ENCODE measurements at regions not wholly inside any gene's neighbourhood (a gene's known extent, or its start where the extent isn't known, plus 50 kb on each side); places are given as distances from the start of the nearest gene placed in this dataset.

DNA sequence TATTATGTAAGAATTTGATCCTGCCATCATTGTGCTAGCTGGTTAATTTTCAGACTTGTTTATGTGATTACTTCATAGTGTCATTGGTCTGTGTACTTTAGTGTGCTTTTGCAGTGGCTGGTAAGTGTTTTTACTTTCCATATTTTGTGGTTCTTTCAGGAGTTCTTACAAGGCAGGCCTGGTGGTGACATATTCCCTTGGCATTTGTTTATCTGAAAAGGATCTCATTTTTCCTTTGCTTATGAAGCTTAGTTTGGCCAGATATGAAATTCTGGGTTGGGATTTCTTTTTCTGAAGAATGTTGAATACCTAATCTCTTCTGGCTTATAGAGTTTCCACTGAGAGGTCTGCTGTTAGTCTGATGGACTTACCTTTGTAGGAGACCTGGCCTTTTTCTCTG, 72.8 kb upstream of the MC4R start:
- Histone ChIP-seq H3K4me1 (ENCODE audit: control insufficient read depth in 2 of 2, insufficient read depth in 2 of 2, low read length in 2 of 2) (no peaks in the 10 kb centered on the region), H3K27ac (ENCODE audit: low read depth in 1 of 2, low read length in 1 of 2) (no peak overlapping the region), H3K4me3 (ENCODE audit: low read length in 2 of 2) (no peak overlapping the region), H3K36me3 (ENCODE audit: control insufficient read depth in 2 of 2, insufficient read depth in 2 of 2, low read length in 1 of 2) (no peaks in the 10 kb centered on the region), H3K9me3 (ENCODE audit: control insufficient read depth in 2 of 2, insufficient read depth in 1 of 2, low read length in 1 of 2) (no peaks in the 10 kb centered on the region), H3K27me3 (ENCODE audit: control insufficient read depth in 2 of 2, insufficient read depth in 1 of 2, low read length in 1 of 2) (no peaks in the 10 kb centered on the region)
- no peak for DNase-seq (ENCODE audit: low read depth in 6 of 9, low spot score in 9 of 9)

DNA sequence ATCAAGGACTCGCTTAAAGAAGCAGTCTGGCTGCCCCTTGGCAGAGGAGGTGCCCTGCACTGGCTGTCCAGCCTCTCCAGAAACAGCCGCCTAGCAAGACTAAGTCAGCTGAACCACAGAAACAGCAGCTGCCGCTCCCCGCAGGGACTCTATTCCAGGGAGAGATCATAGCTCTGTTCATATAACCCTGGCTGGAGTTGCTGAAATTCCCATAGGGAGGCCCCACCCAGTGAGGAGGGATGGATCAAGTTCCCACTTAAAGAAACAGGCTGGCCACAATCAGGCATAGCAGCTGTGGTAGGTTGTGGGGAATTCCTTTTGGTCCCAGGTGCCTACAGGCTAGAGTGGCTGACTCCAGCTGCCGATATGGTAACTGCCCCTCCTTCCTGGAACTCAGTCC, 74.2 kb upstream of the MC4R start:
- Histone ChIP-seq H3K27ac (ENCODE audit: low read depth in 1 of 2, low read length in 1 of 2) (no peak overlapping the region), H3K4me1 (ENCODE audit: control insufficient read depth in 2 of 2, insufficient read depth in 2 of 2, low read length in 2 of 2) (no peaks in the 10 kb centered on the region), H3K27me3 (ENCODE audit: control insufficient read depth in 2 of 2, insufficient read depth in 1 of 2, low read length in 1 of 2) (no peaks in the 10 kb centered on the region), H3K4me3 (ENCODE audit: low read length in 2 of 2) (no peak overlapping the region), H3K36me3 (ENCODE audit: control insufficient read depth in 2 of 2, insufficient read depth in 2 of 2, low read length in 1 of 2) (no peaks in the 10 kb centered on the region), H3K9me3 (ENCODE audit: control insufficient read depth in 2 of 2, insufficient read depth in 1 of 2, low read length in 1 of 2) (no peaks in the 10 kb centered on the region)
- DNase-seq (ENCODE audit: low read depth in 6 of 9, low spot score in 9 of 9): no peak
- 92% methylated on average over 5 of the region's 5 CpGs for WGBS

DNA sequence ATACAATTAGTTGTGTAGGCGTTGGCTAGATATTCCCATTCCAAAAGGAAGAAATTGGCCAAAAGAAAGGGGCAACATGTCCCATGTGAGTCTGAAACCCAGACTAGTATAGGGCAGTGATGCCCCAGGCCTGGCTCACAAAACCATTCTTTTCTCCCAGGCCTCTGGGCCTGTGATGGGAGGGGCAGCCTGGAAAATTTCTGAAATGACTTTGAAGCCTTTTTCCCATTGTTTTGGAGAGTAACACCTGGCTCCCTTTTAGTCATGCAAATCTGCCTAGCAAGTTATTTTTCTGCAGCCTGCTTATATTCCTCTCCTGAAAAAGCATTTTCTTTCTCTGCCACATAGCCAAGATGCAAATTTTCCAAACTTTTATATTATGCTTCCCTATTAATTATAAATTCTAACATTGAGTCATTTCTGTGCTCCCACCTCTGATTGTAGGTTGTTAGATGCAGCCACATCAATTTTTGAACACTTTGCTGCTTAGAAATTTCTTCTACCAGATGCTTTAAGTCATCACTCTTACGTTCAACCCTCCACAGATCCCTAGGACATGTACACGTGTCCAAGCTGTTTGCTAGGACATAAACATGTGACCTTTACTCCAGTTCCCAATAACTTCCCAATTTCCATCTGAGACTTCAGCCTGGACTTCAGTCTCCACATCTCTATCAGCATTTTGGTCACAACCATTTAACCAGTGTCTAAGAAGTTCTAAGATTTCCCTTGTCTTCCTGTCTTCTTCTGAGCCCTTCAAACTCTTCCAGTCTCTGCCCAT, 76.1 kb upstream of the MC4R start:
- H3K27ac ChIP-seq (ENCODE audit: low read depth in 1 of 2, low read length in 1 of 2): no peak overlapping the region
- no peaks in the 10 kb centered on the region for H3K4me1 ChIP-seq (ENCODE audit: control insufficient read depth in 2 of 2, insufficient read depth in 2 of 2, low read length in 2 of 2)
- no peaks in the 10 kb centered on the region for H3K9me3 ChIP-seq (ENCODE audit: control insufficient read depth in 2 of 2, insufficient read depth in 1 of 2, low read length in 1 of 2)
- WGBS: 92% methylated on average over 3 of the region's 3 CpGs
- no peaks in the 10 kb centered on the region for H3K36me3 ChIP-seq (ENCODE audit: control insufficient read depth in 2 of 2, insufficient read depth in 2 of 2, low read length in 1 of 2)
- no peak overlapping the region for H3K4me3 ChIP-seq (ENCODE audit: low read length in 2 of 2)
- H3K27me3 ChIP-seq (ENCODE audit: control insufficient read depth in 2 of 2, insufficient read depth in 1 of 2, low read length in 1 of 2): no peaks in the 10 kb centered on the region
- DNase-seq (ENCODE audit: low read depth in 6 of 9, low spot score in 9 of 9): no peak

DNA sequence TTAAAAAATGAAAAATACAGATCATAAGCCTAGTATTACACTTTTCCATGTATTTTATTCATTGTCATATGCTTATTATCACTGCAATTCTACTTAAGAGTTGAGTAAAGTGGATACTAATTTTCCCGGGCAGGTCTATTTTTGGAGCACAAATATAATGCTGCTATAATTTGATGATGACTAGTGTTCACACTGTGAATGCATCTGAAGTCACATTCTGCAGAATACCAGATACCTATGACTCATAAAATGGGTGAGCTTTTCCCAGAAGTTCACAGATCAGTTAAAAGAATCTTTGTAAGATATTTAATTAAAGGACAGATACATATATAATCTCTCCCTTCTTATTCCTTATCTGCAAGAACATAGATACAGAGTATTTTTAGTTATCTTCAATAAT, 79.8 kb upstream of the MC4R start:
- Histone ChIP-seq H3K36me3 (ENCODE audit: control insufficient read depth in 2 of 2, insufficient read depth in 2 of 2, low read length in 1 of 2) (no peaks in the 10 kb centered on the region), H3K9me3 (ENCODE audit: control insufficient read depth in 2 of 2, insufficient read depth in 1 of 2, low read length in 1 of 2) (no peaks in the 10 kb centered on the region), H3K27me3 (ENCODE audit: control insufficient read depth in 2 of 2, insufficient read depth in 1 of 2, low read length in 1 of 2) (no peaks in the 10 kb centered on the region), H3K27ac (ENCODE audit: low read depth in 1 of 2, low read length in 1 of 2) (no peak overlapping the region), H3K4me1 (ENCODE audit: control insufficient read depth in 2 of 2, insufficient read depth in 2 of 2, low read length in 2 of 2) (no peaks in the 10 kb centered on the region), H3K4me3 (ENCODE audit: low read length in 2 of 2) (no peak overlapping the region)
- 99% methylated on average over 1 of the region's 1 CpG for WGBS
- no peak for DNase-seq (ENCODE audit: low read depth in 6 of 9, low spot score in 9 of 9)

DNA sequence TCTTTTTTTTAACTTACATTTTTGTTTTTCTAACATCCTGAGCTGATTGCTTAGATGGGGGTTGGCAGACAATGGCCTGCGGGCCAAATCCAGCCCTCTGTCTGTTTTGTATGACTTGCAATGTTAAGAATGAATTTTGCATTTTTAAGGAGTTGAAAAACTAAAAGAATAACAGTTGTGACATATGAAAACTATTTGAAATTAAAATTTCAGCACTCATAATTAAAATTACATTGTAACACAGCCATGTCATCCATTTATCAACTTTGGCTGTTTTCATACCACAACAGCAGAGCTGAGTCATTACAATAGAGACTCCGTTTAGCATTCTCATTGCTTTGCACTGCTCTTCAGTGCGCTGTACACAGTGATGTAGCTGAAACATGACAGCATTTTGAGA, 94.1 kb upstream of the MC4R start:
- WGBS: 94% methylated on average over 3 of the region's 3 CpGs
- H3K9me3 ChIP-seq (ENCODE audit: control insufficient read depth in 2 of 2, insufficient read depth in 1 of 2, low read length in 1 of 2): no peaks in the 10 kb centered on the region
- H3K27me3 ChIP-seq (ENCODE audit: control insufficient read depth in 2 of 2, insufficient read depth in 1 of 2, low read length in 1 of 2): no peaks in the 10 kb centered on the region
- no peaks in the 10 kb centered on the region for H3K36me3 ChIP-seq (ENCODE audit: control insufficient read depth in 2 of 2, insufficient read depth in 2 of 2, low read length in 1 of 2)
- H3K27ac ChIP-seq (ENCODE audit: low read depth in 1 of 2, low read length in 1 of 2): no peak overlapping the region
- DNase-seq (ENCODE audit: low read depth in 6 of 9, low spot score in 9 of 9): no peak
- no peaks in the 10 kb centered on the region for H3K4me1 ChIP-seq (ENCODE audit: control insufficient read depth in 2 of 2, insufficient read depth in 2 of 2, low read length in 2 of 2)
- no peak overlapping the region for H3K4me3 ChIP-seq (ENCODE audit: low read length in 2 of 2)

DNA sequence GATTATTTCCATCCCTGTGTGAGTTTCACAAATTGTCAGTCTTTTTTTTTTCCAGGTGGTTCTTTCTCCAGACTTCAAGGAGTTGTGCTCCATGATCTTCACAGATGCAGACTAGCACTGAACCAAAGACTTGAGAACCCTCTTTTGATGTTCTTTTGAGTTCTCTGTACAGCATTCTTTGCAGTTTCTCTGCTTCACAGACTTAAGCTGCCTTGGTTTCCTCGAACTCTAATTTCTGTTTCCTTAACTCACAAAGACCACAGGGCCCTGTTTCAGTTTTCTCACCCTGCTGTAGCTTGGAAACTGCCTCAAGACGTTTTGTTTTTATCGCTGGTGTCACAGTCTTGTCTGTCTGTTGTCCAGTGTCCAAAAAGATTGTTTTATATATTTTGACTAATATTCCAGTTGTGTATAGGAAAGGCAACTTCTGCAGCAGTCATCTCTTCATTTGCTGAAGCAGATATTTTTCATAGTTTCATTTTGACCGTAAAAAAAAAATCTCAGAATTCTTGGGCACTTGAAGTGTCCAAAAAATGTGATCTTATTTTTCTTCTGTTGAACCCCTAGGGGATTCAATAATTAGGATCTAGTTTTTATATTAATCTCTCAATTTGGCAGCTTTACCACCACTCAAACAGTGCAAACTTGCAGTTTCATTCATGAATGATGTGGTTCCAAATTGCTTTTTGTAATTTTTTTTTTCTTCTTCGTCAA, 97.0 kb upstream of the MC4R start:
- peak in 6 of 9 donors; percentile 11 to 68 (median 15) for DNase-seq (ENCODE audit: low read depth in 6 of 9, low spot score in 9 of 9)
- no peaks in the 10 kb centered on the region for H3K9me3 ChIP-seq (ENCODE audit: control insufficient read depth in 2 of 2, insufficient read depth in 1 of 2, low read length in 1 of 2)
- no peak overlapping the region for H3K27ac ChIP-seq (ENCODE audit: low read depth in 1 of 2, low read length in 1 of 2)
- no peaks in the 10 kb centered on the region for H3K36me3 ChIP-seq (ENCODE audit: control insufficient read depth in 2 of 2, insufficient read depth in 2 of 2, low read length in 1 of 2)
- H3K4me3 ChIP-seq (ENCODE audit: low read length in 2 of 2): no peak overlapping the region
- no peaks in the 10 kb centered on the region for H3K4me1 ChIP-seq (ENCODE audit: control insufficient read depth in 2 of 2, insufficient read depth in 2 of 2, low read length in 2 of 2)
- 67% methylated on average over 5 of the region's 5 CpGs for WGBS
- H3K27me3 ChIP-seq (ENCODE audit: control insufficient read depth in 2 of 2, insufficient read depth in 1 of 2, low read length in 1 of 2): no peaks in the 10 kb centered on the region

DNA sequence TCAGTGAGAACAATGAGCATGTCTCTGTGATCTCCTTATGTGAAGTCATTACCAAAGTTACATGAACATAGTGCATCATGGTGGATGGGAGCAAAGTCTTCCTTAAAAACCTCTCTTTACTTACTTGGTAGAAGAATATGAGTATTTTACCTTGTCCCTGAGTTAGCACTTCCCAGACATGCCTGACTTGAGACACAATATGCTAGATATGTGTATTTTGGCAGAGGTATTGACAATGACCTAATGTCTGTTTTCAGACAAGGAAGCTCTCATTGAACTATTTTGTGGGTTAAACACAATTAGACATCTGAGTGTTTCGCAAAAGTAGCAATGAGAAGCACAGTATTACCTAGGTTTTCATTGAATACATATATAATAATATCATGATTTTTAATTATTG, 99.1 kb upstream of the MC4R start:
- Histone ChIP-seq H3K36me3 (ENCODE audit: control insufficient read depth in 2 of 2, insufficient read depth in 2 of 2, low read length in 1 of 2) (no peaks in the 10 kb centered on the region), H3K4me3 (ENCODE audit: low read length in 2 of 2) (no peak overlapping the region), H3K27ac (ENCODE audit: low read depth in 1 of 2, low read length in 1 of 2) (no peak overlapping the region), H3K27me3 (ENCODE audit: control insufficient read depth in 2 of 2, insufficient read depth in 1 of 2, low read length in 1 of 2) (no peaks in the 10 kb centered on the region), H3K4me1 (ENCODE audit: control insufficient read depth in 2 of 2, insufficient read depth in 2 of 2, low read length in 2 of 2) (no peaks in the 10 kb centered on the region), H3K9me3 (ENCODE audit: control insufficient read depth in 2 of 2, insufficient read depth in 1 of 2, low read length in 1 of 2) (no peaks in the 10 kb centered on the region)
- 95% methylated on average over 1 of the region's 1 CpG for WGBS
- no peak for DNase-seq (ENCODE audit: low read depth in 6 of 9, low spot score in 9 of 9)

DNA sequence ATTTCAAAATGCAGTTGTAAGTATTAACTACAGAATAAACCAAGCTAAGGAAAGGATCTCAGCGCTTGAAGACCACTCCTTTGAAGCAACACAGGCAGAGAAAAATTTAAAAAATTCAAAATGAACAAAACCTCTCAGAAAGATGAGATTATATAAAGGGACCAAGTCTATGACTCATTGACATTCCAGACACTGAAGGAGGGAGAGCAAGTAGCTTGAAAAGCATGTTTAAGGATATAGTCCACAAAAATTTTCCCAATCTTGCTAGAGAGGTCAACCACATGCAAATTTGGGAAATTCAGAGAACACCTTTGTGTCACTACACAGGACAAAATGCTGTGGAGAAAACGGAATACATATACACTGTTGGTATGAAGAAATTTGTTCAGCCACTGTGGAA, 112.6 kb upstream of the MC4R start:
- H3K9me3 ChIP-seq (ENCODE audit: control insufficient read depth in 2 of 2, insufficient read depth in 1 of 2, low read length in 1 of 2): no peaks in the 10 kb centered on the region
- H3K27me3 ChIP-seq (ENCODE audit: control insufficient read depth in 2 of 2, insufficient read depth in 1 of 2, low read length in 1 of 2): no peaks in the 10 kb centered on the region
- no peak overlapping the region for H3K4me3 ChIP-seq (ENCODE audit: low read length in 2 of 2)
- H3K4me1 ChIP-seq (ENCODE audit: control insufficient read depth in 2 of 2, insufficient read depth in 2 of 2, low read length in 2 of 2): no peaks in the 10 kb centered on the region
- H3K27ac ChIP-seq (ENCODE audit: low read depth in 1 of 2, low read length in 1 of 2): no peak overlapping the region
- DNase-seq (ENCODE audit: low read depth in 6 of 9, low spot score in 9 of 9): no peak
- 90% methylated on average over 2 of the region's 2 CpGs for WGBS
- no peaks in the 10 kb centered on the region for H3K36me3 ChIP-seq (ENCODE audit: control insufficient read depth in 2 of 2, insufficient read depth in 2 of 2, low read length in 1 of 2)

DNA sequence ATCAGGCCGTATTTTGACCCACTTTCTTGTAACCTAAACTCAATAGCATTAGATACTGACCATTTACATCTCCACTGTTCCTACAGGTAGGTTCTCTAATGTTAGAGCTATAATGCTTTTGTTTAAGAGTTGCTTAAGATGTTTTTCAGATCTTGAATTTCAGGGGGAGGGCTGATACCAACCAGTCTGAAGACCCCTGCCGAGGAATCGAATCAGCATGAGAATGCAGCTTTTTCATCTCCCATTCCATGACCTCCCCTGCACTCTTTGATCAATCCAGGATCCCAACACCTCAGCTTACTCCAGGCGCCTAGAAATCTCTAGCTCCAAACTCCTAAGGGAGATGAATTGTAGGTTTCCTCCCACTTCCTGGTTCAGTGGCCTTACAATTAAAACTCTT, 120.5 kb upstream of the MC4R start:
- no peaks in the 10 kb centered on the region for H3K27me3 ChIP-seq (ENCODE audit: control insufficient read depth in 2 of 2, insufficient read depth in 1 of 2, low read length in 1 of 2)
- H3K27ac ChIP-seq (ENCODE audit: low read depth in 1 of 2, low read length in 1 of 2): no peak overlapping the region
- no peaks in the 10 kb centered on the region for H3K4me1 ChIP-seq (ENCODE audit: control insufficient read depth in 2 of 2, insufficient read depth in 2 of 2, low read length in 2 of 2)
- DNase-seq (ENCODE audit: low read depth in 6 of 9, low spot score in 9 of 9): no peak
- no peaks in the 10 kb centered on the region for H3K9me3 ChIP-seq (ENCODE audit: control insufficient read depth in 2 of 2, insufficient read depth in 1 of 2, low read length in 1 of 2)
- 82% methylated on average over 4 of the region's 4 CpGs for WGBS
- no peak overlapping the region for H3K4me3 ChIP-seq (ENCODE audit: low read length in 2 of 2)
- H3K36me3 ChIP-seq (ENCODE audit: control insufficient read depth in 2 of 2, insufficient read depth in 2 of 2, low read length in 1 of 2): no peaks in the 10 kb centered on the region
